ENCODE measurements at regions not wholly inside any gene's neighbourhood (a gene's known extent, or its start where the extent isn't known, plus 50 kb on each side); places are given as distances from the start of the nearest gene placed in this dataset.

GRCh38 chr18:46356278-46357033, 252.3 kb downstream of the HAUS1 start:
- TF ChIP-seq CTCF (IDR thresholded peaks at IDR 0.05; ENCODE audit: insufficient read depth, low read depth, low read length) (no peak), EZH2 (IDR thresholded peaks at IDR 0.05; ENCODE audit: insufficient read depth, low read length) (no peak)

Data from astrocyte (in vitro differentiated cells and primary cell).